Activated CD4-positive, alpha-beta memory T cell treated with anti-CD3 and anti-CD28 coated beads, Interleukin-2, amount 10 ng/mL, durations not matched to agents 7 days and 5 days (primary cell): ENCODE measurements at regions not wholly inside any gene's neighbourhood (a gene's known extent, or its start where the extent isn't known, plus 50 kb on each side); places are given as distances from the start of the nearest gene placed in this dataset.
"Not testable (repeated sequence)": the region's sequence is repeated elsewhere in the genome, so short reads cannot be mapped to it uniquely, and the experiment has no call there.

Source experiments
- CTCF ChIA-PET: fragments of 350-600 bp; sonication (Branson Sonifier 250); formaldehyde crosslinking; loops from one replicate; lab custom pipeline; 2021; ENCODE audit warnings: antibody characterized with exemption, inconsistent platforms; lab: Charles Lee
- POLR2A ChIA-PET: fragments of 350-600 bp; sonication (Branson Sonifier 250); formaldehyde crosslinking; loops from one replicate; lab custom pipeline; 2021; ENCODE audit warnings: antibody characterized with exemption; lab: Charles Lee
- DNase-seq: peaks from one replicate; pipeline ENCODE4 v3.0.0-alpha.2; 2020
- H3K27ac Mint-ChIP-seq: one replicate; pipeline ENCODE4 v1.8.0; 2021; ENCODE audit warnings: mild to moderate bottlenecking, mixed read lengths
- H3K27me3 Mint-ChIP-seq: one replicate; pipeline ENCODE4 v1.8.0; 2021; ENCODE audit warnings: mixed read lengths
- H3K36me3 Mint-ChIP-seq: one replicate; pipeline ENCODE4 v1.8.0; 2021; ENCODE audit warnings: low read depth, mixed read lengths
- H3K4me1 Mint-ChIP-seq: one replicate; pipeline ENCODE4 v1.8.0; 2021; ENCODE audit warnings: mixed read lengths
- H3K4me3 Mint-ChIP-seq: one replicate; pipeline ENCODE4 v1.8.0; 2021; ENCODE audit warnings: mild to moderate bottlenecking, mixed read lengths
- H3K9me3 Mint-ChIP-seq: one replicate; pipeline ENCODE4 v1.8.0; 2021; ENCODE audit warnings: mixed read lengths

DNA sequence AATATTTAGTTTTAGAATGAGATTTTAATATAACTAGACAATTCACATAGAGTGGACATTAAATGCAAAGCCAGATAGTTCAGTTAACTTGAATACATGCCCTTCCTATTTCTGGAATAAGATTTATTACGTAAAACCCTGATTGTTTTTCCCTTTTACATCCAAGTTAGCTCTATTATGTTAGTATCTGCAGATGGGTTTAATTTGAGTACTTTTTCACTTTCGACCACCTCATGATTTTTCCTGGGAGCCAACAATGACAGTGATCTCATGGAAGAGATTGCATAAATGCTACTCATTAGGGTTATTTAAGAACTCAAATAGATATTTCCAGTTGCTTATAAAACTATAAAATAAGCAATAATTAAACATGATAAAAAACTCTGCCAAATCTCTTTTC lies 199.4 kb upstream of the PTGFR start:
- Mint-ChIP-seq H3K27me3 (no peaks in the 10 kb centered on the region), H3K4me3 (no peak overlapping the region), H3K36me3 (no peaks in the 10 kb centered on the region), H3K9me3 (no peaks in the 10 kb centered on the region), H3K4me1 (no peaks in the 10 kb centered on the region), H3K27ac (no peak overlapping the region)
- no peak for DNase-seq
- CTCF ChIA-PET: no interaction called here
- POLR2A ChIA-PET: no interaction called here

GRCh38 chr1:78291872-78292271 lies 198.9 kb upstream of the PTGFR start:
- no peak for DNase-seq
- Mint-ChIP-seq H3K4me1 (no peaks in the 10 kb centered on the region), H3K27ac (no peak overlapping the region), H3K4me3 (no peak overlapping the region), H3K27me3 (no peaks in the 10 kb centered on the region), H3K9me3 (no peaks in the 10 kb centered on the region), H3K36me3 (no peaks in the 10 kb centered on the region)
- ChIA-PET CTCF (no interaction called here), POLR2A (no interaction called here)

DNA sequence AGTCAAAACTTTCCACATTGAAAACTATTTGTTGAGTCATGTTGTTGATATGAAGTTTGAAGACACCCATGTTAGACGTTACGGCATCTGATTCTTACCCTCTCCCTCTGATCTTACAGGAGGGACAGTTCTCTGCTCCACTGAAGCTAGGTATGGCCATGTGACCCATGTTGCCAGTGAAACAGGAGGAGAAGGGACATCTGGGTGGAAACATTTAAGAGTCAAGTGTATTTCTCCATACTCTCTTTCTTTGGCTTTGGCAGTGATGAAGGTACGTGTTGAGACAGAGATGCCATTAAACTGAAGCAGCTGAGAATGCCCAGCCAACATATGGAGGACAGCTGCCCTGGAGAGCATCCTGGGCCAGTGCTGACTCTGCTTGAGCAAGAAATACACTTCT lies 198.4 kb upstream of the PTGFR start:
- ChIA-PET POLR2A (no interaction called here), CTCF (no interaction called here)
- no peaks in the 10 kb centered on the region for H3K9me3 Mint-ChIP-seq
- no peak overlapping the region for H3K27ac Mint-ChIP-seq
- H3K4me1 Mint-ChIP-seq: no peaks in the 10 kb centered on the region
- no peaks in the 10 kb centered on the region for H3K36me3 Mint-ChIP-seq
- no peaks in the 10 kb centered on the region for H3K27me3 Mint-ChIP-seq
- no peak for DNase-seq
- no peak overlapping the region for H3K4me3 Mint-ChIP-seq

DNA sequence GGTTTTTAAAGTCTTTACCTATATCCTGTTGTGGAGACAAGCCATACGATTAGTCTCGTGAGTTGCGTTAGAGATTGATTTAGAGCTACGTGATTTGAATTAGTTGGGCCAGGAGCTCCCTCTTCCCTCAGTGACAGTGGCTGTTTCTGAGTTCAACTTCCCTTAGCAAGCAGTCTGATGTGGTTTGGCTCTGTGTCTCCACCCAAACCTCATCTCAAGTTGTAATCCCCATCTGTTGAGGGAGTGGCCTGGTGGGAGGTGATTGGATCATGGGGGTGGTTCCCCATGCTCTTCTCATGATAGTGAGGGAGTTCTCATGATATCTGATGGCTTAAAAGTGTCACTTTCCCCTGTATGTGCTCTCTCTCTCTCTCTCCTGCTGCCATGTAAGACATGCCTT lies 192.9 kb upstream of the PTGFR start:
- no peak overlapping the region for H3K27ac Mint-ChIP-seq
- H3K9me3 Mint-ChIP-seq: no peaks in the 10 kb centered on the region
- no peaks in the 10 kb centered on the region for H3K27me3 Mint-ChIP-seq
- ChIA-PET CTCF (no interaction called here), POLR2A (no interaction called here)
- no peaks in the 10 kb centered on the region for H3K36me3 Mint-ChIP-seq
- no peaks in the 10 kb centered on the region for H3K4me1 Mint-ChIP-seq
- DNase-seq: no peak
- H3K4me3 Mint-ChIP-seq: no peak overlapping the region

DNA sequence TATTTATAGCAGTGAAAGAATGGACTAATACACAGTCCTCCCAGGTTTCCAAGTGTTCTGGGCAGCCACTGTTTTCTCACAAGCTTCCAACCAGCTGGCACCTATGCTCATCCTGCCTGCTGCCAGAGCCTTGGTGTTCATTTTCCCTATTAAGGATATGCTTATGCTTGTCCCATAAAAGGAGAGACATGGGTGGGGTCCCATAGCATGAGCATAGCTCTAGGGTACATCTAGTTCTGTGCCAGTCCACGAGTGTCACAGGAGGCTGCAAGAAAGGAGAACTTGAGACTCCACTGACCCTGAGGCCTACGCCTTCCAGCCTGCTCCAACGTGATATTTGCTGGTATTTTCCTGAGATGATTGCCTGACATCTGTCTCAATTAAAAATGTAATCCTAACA lies 192.4 kb upstream of the PTGFR start:
- Mint-ChIP-seq H3K9me3 (no peaks in the 10 kb centered on the region), H3K4me1 (no peaks in the 10 kb centered on the region), H3K27ac (no peak overlapping the region), H3K36me3 (no peaks in the 10 kb centered on the region), H3K27me3 (no peaks in the 10 kb centered on the region), H3K4me3 (no peak overlapping the region)
- POLR2A ChIA-PET: no interaction called here
- CTCF ChIA-PET: no interaction called here
- no peak for DNase-seq

- POLR2A ChIA-PET: no interaction called here
- DNase-seq: no peak
- Mint-ChIP-seq H3K4me1 (no peaks in the 10 kb centered on the region), H3K27ac (no peak overlapping the region), H3K36me3 (no peaks in the 10 kb centered on the region), H3K9me3 (no peaks in the 10 kb centered on the region), H3K27me3 (no peaks in the 10 kb centered on the region), H3K4me3 (no peak overlapping the region)
- CTCF ChIA-PET: interaction anchor here (1.1 kb wide), 1 partner anchor 142 kb away, joined by 3 read pairs; no protein-coding TSS in a partner anchor
Observed at GRCh38 chr1:78301141-78301540, 189.6 kb upstream of the PTGFR start.

GRCh38 chr1:78303620-78304019 lies 187.2 kb upstream of the PTGFR start:
- Mint-ChIP-seq H3K9me3 (no peaks in the 10 kb centered on the region), H3K27ac (no peak overlapping the region), H3K27me3 (no peaks in the 10 kb centered on the region), H3K4me3 (no peak overlapping the region), H3K36me3 (no peaks in the 10 kb centered on the region), H3K4me1 (no peaks in the 10 kb centered on the region)
- ChIA-PET CTCF (no interaction called here), POLR2A (no interaction called here)
- DNase-seq: no peak

DNA sequence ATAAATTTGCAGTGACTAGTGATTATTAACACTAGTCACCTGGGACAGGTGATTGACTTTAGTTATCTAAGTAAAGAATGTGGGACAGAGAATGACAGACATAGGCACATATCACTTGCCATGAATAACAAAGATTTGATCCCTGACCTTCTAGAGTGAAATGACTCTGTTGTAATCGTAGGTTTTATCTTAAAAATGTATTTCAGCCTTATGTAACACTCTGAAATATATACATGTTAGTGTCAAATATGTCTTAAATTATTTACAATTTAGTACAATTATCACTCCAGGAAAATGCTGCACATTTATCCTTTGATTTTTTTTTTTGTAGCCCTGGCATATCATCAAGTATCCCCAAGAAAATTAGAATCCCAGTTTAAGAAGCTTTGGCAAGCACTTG lies 186.4 kb upstream of the PTGFR start:
- no peaks in the 10 kb centered on the region for H3K9me3 Mint-ChIP-seq
- no peak overlapping the region for H3K4me3 Mint-ChIP-seq
- no peaks in the 10 kb centered on the region for H3K4me1 Mint-ChIP-seq
- H3K36me3 Mint-ChIP-seq: no peaks in the 10 kb centered on the region
- no peaks in the 10 kb centered on the region for H3K27me3 Mint-ChIP-seq
- CTCF ChIA-PET: no interaction called here
- no peak overlapping the region for H3K27ac Mint-ChIP-seq
- POLR2A ChIA-PET: no interaction called here
- DNase-seq: no peak

DNA sequence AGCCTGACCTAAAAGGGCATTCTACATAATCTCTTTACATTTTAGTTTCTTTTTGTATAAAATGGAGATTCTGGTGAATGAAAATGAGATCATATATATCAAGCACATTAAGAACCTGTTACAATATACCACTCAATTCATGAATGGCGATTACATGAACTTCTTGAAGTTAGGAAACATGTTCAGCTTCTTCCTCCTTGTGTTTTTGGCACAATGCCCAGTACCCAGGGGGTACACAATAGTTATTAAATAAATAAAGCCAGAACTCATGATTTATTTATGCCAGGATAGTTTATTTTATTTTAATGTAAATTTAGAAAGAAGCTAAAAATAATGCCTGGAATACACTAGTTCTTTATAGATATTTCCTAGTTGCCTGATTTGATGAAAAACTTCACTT lies 186.0 kb upstream of the PTGFR start:
- H3K4me3 Mint-ChIP-seq: no peak overlapping the region
- no peak overlapping the region for H3K27ac Mint-ChIP-seq
- no peak for DNase-seq
- POLR2A ChIA-PET: no interaction called here
- no peaks in the 10 kb centered on the region for H3K36me3 Mint-ChIP-seq
- H3K9me3 Mint-ChIP-seq: no peaks in the 10 kb centered on the region
- H3K4me1 Mint-ChIP-seq: no peaks in the 10 kb centered on the region
- CTCF ChIA-PET: no interaction called here
- H3K27me3 Mint-ChIP-seq: no peaks in the 10 kb centered on the region

DNA sequence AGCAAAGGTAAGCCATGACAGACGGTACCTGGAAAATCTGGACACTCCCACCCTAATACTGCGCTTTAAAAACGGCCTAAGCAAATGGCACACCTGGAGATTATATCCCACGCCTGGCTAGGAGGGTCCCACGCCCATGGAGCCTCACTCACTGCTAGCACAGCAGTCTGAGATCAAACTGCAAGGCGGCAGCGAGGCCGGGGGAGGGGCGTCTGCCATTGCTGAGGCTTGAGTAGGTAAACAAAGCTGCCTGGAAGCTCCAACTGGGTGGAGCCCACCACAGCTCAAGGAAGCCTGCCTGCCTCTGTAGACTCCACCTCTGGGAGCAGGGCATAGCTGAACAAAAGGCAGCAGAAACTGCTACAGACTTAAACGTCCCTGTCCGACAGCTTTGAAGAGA lies 180.5 kb upstream of the PTGFR start:
- H3K4me1 Mint-ChIP-seq, H3K27ac Mint-ChIP-seq, CTCF ChIA-PET, DNase-seq, H3K4me3 Mint-ChIP-seq, H3K9me3 Mint-ChIP-seq, H3K27me3 Mint-ChIP-seq, POLR2A ChIA-PET, H3K36me3 Mint-ChIP-seq: not testable (repeated sequence)

DNA sequence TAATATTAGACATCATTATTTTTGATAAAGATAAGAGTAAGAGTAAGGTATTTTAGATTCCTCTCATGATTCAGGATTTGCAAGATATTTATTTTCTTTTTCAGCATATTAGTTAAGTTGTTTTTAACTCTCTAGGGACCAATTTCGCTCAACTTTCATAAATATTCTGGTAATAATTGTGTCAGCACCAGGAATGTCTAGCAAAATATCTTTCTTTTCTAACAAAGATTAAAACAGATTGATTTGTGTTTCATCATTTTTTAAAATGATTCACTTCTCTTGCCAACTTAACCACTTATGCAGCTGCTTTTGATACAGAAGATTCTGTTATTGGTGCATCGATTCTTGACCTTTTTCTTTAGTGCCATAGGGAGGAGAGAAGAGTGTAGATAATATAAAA lies 172.8 kb upstream of the PTGFR start:
- no peak overlapping the region for H3K4me3 Mint-ChIP-seq
- no peak overlapping the region for H3K27ac Mint-ChIP-seq
- H3K27me3 Mint-ChIP-seq: no peaks in the 10 kb centered on the region
- no peaks in the 10 kb centered on the region for H3K4me1 Mint-ChIP-seq
- no peak for DNase-seq
- no peaks in the 10 kb centered on the region for H3K36me3 Mint-ChIP-seq
- ChIA-PET POLR2A (no interaction called here), CTCF (no interaction called here)
- H3K9me3 Mint-ChIP-seq: no peaks in the 10 kb centered on the region

- Mint-ChIP-seq H3K27ac (no peak overlapping the region), H3K36me3 (no peaks in the 10 kb centered on the region), H3K4me1 (no peaks in the 10 kb centered on the region)
Observed at GRCh38 chr1:78319603-78320002, 171.2 kb upstream of the PTGFR start.

GRCh38 chr1:78322928-78323680 lies 167.7 kb upstream of the PTGFR start:
- DNase-seq: no peak
- Mint-ChIP-seq H3K36me3 (no peaks in the 10 kb centered on the region), H3K4me1 (no peaks in the 10 kb centered on the region), H3K27me3 (no peaks in the 10 kb centered on the region), H3K27ac (no peak overlapping the region), H3K9me3 (no peaks in the 10 kb centered on the region), H3K4me3 (no peak overlapping the region)
- ChIA-PET CTCF (interaction anchor here (1.9 kb wide), 1 partner anchor 11 kb away, joined by 4 read pairs; no protein-coding TSS in a partner anchor), POLR2A (no interaction called here)

More at GRCh38 chr1:78319603-78320002, 171.2 kb upstream of the PTGFR start:
- ChIA-PET CTCF (no interaction called here), POLR2A (interaction anchor here (1.4 kb wide), 1 partner anchor 12 kb away, joined by 3 read pairs; no protein-coding TSS in a partner anchor)
- DNase-seq: no peak
- H3K27me3 Mint-ChIP-seq: no peaks in the 10 kb centered on the region
- no peak overlapping the region for H3K4me3 Mint-ChIP-seq
- H3K9me3 Mint-ChIP-seq: no peaks in the 10 kb centered on the region

GRCh38 chr1:78325293-78325692 lies 165.5 kb upstream of the PTGFR start:
- POLR2A ChIA-PET: no interaction called here
- H3K36me3 Mint-ChIP-seq: no peaks in the 10 kb centered on the region
- no peaks in the 10 kb centered on the region for H3K4me1 Mint-ChIP-seq
- H3K4me3 Mint-ChIP-seq: no peak overlapping the region
- H3K27me3 Mint-ChIP-seq: no peaks in the 10 kb centered on the region
- CTCF ChIA-PET: no interaction called here
- H3K27ac Mint-ChIP-seq: no peak overlapping the region
- DNase-seq: no peak
- no peaks in the 10 kb centered on the region for H3K9me3 Mint-ChIP-seq
